Sigmoid colon (tissue), 4 donors: ENCODE measurements at regions not wholly inside any gene's neighbourhood (a gene's known extent, or its start where the extent isn't known, plus 50 kb on each side); places are given as distances from the start of the nearest gene placed in this dataset.

Experiments used
- CTCF ChIP-seq, 4 experiments: fragments of 450-650 bp in 3 of 4; fragments of 200-600 bp in 1 of 4; IDR thresholded peaks; one replicate each; pipeline ENCODE4 v1.5.1; 2016 to 2019; ENCODE audit warnings: antibody characterized with exemption in 4 of 4, mild to moderate bottlenecking in 3 of 4, moderate library complexity in 2 of 4
- POLR2AphosphoS5 ChIP-seq, 4 donors: sonication (generic); formaldehyde crosslinking; IDR thresholded peaks; one replicate each; pipeline ENCODE4 v1.6.1; 2017; ENCODE audit warnings: antibody characterized with exemption in 4 of 4

- TF ChIP-seq POLR2AphosphoS5 (IDR thresholded peaks at IDR 0.05) (no peak), CTCF (IDR thresholded peaks at IDR 0.05) (no peak)
Measured at GRCh38 chr14:65243766-65244442, 141.6 kb upstream of the MAX start.
